ENCODE measurements at regions not wholly inside any gene's neighbourhood (a gene's known extent, or its start where the extent isn't known, plus 50 kb on each side); places are given as distances from the start of the nearest gene placed in this dataset.

DNA sequence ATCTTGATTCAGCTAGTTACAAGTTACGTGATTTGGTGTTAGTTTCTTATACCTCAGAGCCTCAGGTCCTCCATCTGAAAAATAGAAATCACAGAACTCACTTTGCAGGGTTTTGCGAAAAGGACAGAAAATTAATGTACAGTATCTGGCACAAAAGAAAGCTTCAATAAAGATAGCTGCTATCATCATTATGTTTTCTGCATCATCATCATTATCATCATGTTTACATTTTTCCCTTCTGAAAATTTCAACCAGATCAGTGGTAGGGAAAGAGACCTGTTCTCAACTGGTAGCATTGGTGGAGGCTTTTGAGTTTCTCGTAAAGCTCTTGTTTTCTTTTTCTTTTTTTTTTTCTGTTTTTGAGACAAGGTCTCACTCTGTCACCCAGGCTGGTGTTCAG lies 174.7 kb upstream of the PBX1 start:
- TF ChIP-seq, protein P1, sequence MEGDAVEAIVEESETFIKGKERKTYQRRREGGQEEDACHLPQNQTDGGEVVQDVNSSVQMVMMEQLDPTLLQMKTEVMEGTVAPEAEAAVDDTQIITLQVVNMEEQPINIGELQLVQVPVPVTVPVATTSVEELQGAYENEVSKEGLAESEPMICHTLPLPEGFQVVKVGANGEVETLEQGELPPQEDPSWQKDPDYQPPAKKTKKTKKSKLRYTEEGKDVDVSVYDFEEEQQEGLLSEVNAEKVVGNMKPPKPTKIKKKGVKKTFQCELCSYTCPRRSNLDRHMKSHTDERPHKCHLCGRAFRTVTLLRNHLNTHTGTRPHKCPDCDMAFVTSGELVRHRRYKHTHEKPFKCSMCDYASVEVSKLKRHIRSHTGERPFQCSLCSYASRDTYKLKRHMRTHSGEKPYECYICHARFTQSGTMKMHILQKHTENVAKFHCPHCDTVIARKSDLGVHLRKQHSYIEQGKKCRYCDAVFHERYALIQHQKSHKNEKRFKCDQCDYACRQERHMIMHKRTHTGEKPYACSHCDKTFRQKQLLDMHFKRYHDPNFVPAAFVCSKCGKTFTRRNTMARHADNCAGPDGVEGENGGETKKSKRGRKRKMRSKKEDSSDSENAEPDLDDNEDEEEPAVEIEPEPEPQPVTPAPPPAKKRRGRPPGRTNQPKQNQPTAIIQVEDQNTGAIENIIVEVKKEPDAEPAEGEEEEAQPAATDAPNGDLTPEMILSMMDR (IDR thresholded peaks at IDR 0.05): no peak
- no peak for TF ChIP-seq POLR2A (IDR thresholded peaks at IDR 0.05)

All from testis (tissue), 2 donors.